ENCODE measurements at regions not wholly inside any gene's neighbourhood (a gene's known extent, or its start where the extent isn't known, plus 50 kb on each side); places are given as distances from the start of the nearest gene placed in this dataset.
"Not testable (repeated sequence)": the region's sequence is repeated elsewhere in the genome, so short reads cannot be mapped to it uniquely, and the experiment has no call there.

DNA sequence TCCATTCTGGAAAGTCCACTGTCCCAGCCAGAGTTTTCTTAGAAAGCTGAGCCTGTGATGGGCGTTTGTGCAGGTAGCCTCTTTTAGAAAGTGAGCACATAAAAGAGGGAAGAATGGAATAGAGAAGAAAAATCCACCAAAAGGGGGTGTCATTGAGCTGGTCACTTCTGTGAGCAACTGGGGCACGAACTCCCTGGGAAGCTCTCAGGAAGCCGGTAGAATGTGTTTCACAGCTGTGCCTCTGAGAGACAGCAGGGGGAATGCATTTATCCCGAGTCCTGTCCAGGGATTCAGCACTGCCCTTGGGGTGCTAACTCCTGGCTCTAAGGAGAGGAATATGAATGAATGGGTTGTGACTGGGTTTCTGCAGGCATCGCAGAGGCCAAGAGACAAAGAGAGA is 73.8 kb upstream of the SPATA31A3 start:
- TF ChIP-seq, protein P1, sequence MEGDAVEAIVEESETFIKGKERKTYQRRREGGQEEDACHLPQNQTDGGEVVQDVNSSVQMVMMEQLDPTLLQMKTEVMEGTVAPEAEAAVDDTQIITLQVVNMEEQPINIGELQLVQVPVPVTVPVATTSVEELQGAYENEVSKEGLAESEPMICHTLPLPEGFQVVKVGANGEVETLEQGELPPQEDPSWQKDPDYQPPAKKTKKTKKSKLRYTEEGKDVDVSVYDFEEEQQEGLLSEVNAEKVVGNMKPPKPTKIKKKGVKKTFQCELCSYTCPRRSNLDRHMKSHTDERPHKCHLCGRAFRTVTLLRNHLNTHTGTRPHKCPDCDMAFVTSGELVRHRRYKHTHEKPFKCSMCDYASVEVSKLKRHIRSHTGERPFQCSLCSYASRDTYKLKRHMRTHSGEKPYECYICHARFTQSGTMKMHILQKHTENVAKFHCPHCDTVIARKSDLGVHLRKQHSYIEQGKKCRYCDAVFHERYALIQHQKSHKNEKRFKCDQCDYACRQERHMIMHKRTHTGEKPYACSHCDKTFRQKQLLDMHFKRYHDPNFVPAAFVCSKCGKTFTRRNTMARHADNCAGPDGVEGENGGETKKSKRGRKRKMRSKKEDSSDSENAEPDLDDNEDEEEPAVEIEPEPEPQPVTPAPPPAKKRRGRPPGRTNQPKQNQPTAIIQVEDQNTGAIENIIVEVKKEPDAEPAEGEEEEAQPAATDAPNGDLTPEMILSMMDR (IDR thresholded peaks at IDR 0.05), result not testable (repeated sequence)
- TF ChIP-seq POLR2A, EP300, POLR2AphosphoS5 (IDR thresholded peaks at IDR 0.05): not testable (repeated sequence)

Measured in upper lobe of left lung (tissue), 4 donors.